Stimulated activated CD4-positive, alpha-beta T cell treated with anti-CD3 and anti-CD28 coated beads, Interleukin-15, amount 100 ng/mL, for 24 hours (primary cell): ENCODE measurements at regions not wholly inside any gene's neighbourhood (a gene's known extent, or its start where the extent isn't known, plus 50 kb on each side); places are given as distances from the start of the nearest gene placed in this dataset.

Source experiments
- DNase-seq: peaks from one replicate; pipeline ENCODE4 v3.0.0-alpha.2; 2020

- DNase-seq: no peak
These were observed 94.0 kb upstream of the SULT1C3 start for GRCh38 chr2:108145557-108146326.

DNA sequence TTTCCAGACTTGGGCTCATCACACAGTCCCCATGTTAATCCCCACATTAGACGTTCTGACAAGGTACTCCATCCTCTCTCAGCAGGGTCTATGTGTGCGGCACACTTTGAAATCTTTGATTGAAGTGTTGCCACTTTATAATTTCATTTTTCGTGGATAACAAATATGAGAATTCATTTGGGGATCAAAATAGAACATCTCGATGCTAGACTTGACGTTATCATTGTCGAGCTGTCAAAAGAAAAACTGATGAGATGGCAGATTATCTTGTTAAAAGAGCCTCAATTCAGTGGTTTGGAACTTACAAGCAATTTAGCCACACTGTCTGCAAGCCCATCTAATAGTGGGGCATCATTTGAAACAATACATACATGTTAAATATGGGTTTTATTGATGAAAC lies 91.2 kb upstream of the SULT1C3 start:
- DNase-seq: no peak

GRCh38 chr2:108154366-108155061 lies 85.3 kb upstream of the SULT1C3 start:
- no peak for DNase-seq

- DNase-seq: no peak
These were observed 78.5 kb upstream of the SULT1C3 start for GRCh38 chr2:108161298-108161697.

- DNase-seq: no peak
These were observed 75.5 kb upstream of the SULT1C3 start for GRCh38 chr2:108164318-108164717.

DNA sequence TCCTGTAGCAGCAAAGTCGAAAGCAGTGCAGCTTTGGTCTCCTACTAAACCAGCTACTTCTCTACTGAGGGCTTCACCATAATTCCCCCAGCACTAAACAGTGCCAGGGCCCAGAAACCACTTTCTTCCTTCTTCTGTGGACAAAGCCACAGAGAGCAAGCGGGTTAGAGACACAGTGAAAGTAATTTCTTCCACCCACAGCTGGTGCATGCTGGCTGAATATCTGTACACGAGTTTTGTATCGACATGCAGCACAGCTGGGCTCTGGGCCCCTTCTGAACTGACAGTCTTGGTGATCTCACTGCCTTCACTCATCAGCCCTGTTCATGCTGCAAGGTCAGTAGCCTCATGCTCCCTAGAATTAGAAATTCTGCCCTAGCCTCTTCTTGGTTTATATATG lies 74.0 kb upstream of the SULT1C3 start:
- DNase-seq: no peak

DNA sequence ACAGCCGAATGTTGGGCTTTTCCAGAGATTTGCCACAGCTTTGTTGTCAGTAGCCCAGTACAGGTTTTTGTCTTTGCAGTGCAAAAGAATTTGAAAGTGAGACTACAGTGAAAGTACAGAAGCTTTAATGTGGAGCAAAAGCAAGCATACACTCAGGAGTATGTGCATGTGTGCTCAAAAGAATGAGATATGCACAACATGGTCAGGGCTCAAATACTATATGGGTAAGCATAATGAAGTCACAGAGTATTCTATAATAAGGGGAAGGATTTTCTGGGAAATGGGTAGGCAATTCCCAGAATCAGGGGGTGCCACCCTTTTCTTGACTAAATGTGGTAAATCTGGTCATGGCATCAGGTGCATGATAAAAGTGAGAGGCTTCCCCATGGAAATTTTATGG lies 72.1 kb upstream of the SULT1C3 start:
- DNase-seq: no peak

- DNase-seq: no peak
These were observed 69.7 kb upstream of the SULT1C3 start for GRCh38 chr2:108169982-108170625.

DNA sequence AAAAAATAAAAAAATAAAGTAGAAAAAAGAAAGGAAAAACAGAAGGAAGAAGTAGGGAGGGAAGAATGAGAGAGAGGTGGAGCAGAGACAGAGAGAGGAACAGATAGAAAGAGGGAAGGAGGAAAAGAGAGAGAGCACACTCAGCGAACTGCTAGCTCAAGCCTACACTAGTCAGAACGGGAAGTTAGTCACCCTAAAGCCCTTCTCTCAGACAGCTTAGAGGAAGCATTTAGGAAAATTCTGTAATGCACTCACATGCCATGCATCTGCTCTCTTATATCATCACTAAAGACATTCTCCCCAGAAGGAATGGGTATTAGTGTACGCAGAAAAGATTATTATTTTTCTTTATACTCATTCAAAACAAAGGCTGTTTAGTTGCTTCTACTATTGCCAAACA lies 68.1 kb upstream of the SULT1C3 start:
- DNase-seq: no peak

DNA sequence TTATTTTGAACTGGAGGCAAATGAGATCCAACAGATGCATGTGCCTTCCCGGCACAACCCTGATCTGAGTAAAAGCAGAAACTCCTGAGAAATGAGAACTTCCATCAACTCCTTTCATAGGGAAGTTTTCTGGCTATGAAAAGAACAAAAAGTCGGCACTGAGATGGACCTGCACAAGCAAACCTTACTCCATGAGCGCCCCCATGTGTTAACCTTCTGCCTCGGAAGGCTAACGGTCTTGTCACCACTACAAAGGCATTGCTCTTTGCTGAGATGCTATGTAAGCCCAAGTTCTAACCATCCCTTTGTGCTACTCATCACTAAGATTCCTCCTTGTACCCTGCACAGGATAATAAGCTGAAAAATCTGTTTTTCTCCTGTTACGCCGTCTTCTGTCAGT lies 57.3 kb upstream of the SULT1C3 start:
- DNase-seq: peak; percentile 20

DNA sequence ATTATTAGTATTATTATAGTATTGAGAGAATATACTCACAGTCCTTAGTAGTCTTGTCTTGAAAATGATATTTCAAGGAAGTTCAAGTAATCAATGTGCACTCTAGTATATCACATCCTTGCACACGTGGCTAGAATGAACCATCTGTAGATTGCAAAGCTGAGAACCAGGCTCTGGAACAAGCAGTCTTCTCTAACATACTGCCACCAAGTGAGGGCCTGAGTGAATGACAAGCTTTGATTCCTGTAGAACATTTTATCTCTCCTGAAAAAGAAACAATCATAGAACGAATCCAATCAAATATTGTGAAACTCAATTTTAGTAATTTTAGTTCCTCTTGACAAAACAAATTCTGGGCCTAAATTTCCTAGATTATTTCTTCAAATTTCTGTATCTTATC lies 55.3 kb upstream of the SULT1C3 start:
- no peak for DNase-seq

DNA sequence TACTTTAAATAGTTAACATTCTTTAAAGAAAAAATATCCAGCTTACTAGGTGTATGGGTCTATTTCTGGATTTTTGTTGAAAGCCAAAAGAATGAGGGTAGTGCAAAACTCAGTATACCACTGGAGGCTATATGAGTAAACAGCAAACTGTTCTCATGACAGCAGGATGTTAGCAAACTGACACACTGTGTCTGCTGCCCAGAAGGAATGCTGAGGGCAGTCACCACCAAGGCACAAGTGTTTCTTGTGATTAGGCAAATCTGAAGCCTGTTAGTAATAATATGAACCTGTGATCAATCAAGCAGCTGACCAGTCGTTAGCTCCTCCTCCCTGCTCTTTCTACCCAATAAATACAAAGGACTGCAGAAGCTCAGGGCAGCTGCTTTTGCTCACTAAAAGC lies 50.5 kb upstream of the SULT1C3 start:
- DNase-seq: no peak
